ENCODE measurements at regions not wholly inside any gene's neighbourhood (a gene's known extent, or its start where the extent isn't known, plus 50 kb on each side); places are given as distances from the start of the nearest gene placed in this dataset.

DNA sequence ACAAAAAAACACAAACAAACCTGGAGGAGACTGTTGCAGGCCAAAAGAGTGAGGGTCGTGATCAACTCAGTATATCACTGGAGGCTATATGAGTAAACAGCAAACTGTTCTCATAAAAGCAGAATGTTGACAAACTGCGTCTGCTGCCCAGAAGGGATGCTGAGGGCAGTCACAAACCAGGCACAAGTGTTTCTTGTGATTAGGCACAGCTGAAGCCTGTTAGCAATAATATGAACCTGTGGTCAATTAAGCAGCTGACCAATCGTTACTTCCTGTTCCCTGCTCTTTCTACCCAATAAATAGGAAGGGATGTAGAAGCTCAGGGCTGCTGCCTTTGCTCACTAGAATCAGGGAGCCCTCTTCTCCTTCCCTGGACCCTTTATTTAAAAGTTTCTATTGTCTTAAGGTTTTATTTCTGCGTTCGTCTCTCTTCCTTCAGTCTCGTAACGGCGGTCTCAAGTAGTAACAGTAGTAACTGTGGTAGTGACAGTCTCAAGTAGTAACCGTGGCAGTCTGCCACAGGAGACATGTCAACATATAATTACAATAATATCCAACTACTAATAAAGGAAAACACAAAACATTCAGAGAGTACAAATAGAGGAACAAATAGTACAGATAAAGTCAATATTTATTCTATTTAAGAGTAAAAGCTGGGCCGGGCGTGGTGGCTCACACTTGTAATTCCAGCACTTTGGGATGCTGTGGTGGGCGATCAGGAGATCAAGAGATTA, 698.4 kb upstream of the CCDC54 start:
- no peak overlapping the region for H3K4me3 ChIP-seq
- H3K27ac ChIP-seq = no peak overlapping the region

GRCh38 chr3:106683953-106684620, 693.2 kb upstream of the CCDC54 start:
- no peak overlapping the region for H3K4me3 ChIP-seq

DNA sequence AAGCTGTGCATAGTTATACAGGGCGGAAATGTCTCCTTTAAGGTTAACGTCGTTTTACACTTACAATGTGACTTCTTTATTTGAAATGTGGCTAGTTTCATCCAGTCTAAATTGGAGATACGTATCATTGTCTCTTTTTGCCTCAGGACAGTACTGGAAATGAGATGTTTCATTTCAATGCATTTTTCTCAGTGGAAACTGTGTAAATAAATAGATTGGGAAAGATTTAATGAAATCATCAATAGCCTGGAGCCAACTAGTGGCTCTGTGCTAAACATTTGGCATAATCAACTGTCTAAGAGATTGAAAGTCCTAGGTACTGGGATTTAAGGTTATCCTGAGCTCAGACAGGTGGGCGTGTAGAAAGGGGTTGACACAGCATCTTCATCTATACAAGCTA, 691.5 kb upstream of the CCDC54 start:
- Histone ChIP-seq H3K27ac (no peak overlapping the region), H3K4me3 (no peak overlapping the region)

More at GRCh38 chr3:106683953-106684620, 693.2 kb upstream of the CCDC54 start:
- no peak overlapping the region for H3K27ac ChIP-seq

DNA sequence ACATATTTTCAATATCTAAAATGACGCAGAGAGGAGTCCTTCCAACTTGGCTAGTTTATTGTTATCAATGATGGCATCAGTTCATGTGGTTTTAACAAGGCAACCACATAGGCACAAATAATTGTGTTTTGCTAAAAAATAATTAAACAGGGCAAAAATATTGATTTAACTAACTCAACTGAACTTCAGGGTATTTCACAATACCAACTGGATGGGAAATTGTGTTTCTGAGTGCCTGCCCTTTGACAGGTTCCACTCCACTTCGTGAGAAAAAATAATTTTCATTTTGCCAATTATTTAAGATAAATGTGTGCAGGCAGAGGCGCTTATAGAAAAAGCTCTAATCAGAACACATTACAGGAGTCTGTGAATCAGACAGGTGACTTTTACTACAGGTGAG, 689.3 kb upstream of the CCDC54 start:
- Histone ChIP-seq H3K27ac (no peak overlapping the region), H3K4me3 (no peak overlapping the region)

- Histone ChIP-seq H3K4me3 (no peak overlapping the region), H3K27ac (no peak overlapping the region)
These were observed 688.8 kb upstream of the CCDC54 start for GRCh38 chr3:106688464-106688863.

GRCh38 chr3:106691476-106691875, 685.8 kb upstream of the CCDC54 start:
- H3K4me3 ChIP-seq = no peak overlapping the region
- no peak overlapping the region for H3K27ac ChIP-seq

DNA sequence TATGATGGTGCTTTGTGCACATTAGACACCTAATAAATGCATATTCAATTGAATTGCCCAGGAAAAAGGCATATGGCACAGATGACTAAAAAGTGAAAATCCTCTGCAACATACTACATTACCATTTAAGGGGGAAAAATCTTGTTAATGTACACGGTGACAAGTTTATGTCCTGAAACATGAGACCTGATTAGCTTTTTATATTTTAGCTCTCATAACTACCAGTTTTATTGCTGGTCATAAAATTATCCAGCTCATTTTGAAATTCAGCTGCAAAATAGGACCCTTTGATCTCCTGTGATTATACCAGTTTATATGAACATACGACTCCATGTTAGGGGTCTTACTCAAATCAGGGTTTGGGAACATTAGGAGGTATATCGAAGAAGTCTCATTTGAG, 684.6 kb upstream of the CCDC54 start:
- no peak overlapping the region for H3K27ac ChIP-seq

GRCh38 chr3:106699122-106699521, 678.1 kb upstream of the CCDC54 start:
- Histone ChIP-seq H3K4me3 (no peak overlapping the region), H3K27ac (no peak overlapping the region)

More for the DNA sequence above, 684.6 kb upstream of the CCDC54 start:
- no peak overlapping the region for H3K4me3 ChIP-seq

- H3K4me3 ChIP-seq = no peak overlapping the region
- H3K27ac ChIP-seq = no peak overlapping the region
These were observed 676.3 kb upstream of the CCDC54 start for GRCh38 chr3:106700981-106701380.

DNA sequence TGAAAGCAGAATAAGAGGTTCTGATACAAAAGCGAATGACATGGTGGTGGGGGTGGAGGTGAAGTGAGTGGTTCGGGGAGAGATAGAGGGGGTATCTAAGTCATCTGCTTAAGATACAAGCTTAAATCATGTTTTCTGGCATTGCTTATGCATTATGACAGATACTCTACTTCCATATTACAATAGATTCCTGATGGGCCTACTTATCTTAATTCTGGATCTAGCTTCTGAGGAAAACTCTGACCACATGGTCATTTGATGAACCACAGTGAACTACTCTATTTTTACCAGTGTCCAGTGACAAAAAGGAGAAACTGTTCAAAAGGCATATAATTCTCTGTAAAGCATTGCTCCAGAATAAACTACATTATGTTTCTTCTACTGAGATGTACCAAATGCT, 673.7 kb upstream of the CCDC54 start:
- Histone ChIP-seq H3K27ac (no peak overlapping the region), H3K4me3 (no peak overlapping the region)

DNA sequence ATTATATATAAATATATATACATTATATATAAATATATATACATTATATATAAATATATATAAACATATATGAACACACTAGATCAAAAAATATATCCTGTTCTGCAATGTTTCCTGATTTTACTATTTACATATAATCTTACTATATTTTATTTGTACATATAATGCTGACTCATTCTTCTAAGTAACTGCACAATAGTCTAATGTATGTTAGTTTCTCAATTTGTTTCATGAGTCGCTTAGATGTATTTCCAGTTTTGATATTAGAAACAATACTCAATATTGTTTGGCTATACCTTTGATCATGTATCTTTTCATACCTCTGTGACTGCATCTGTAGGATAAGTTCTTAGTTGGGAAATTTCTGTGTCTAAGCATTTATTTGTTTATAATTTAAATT, 669.9 kb upstream of the CCDC54 start:
- no peak overlapping the region for H3K4me3 ChIP-seq

DNA sequence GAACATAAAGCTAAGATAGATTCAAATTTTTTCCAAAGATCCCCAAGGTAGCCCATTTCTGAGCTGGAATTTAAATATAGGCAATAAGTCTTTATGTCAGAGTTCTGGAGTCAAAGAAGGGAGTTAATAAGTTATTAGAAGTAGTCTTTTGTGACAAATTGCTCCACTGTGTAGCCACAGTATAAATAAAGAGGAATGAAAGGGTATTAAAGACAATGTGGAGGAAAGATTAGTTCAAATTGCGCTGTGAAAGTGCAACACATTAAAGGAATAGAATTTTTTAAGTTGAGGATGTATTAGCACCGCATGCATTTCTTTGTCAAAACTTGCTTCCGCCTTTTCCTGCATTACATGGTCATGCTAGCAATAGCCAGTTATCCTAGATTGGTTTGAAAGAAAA, 666.6 kb upstream of the CCDC54 start:
- H3K27ac ChIP-seq = no peak overlapping the region
- no peak overlapping the region for H3K4me3 ChIP-seq

More for the DNA sequence above, 669.9 kb upstream of the CCDC54 start:
- H3K27ac ChIP-seq = no peak overlapping the region

GRCh38 chr3:106711650-106712049, 665.6 kb upstream of the CCDC54 start:
- Histone ChIP-seq H3K27ac (no peak overlapping the region), H3K4me3 (no peak overlapping the region)

GRCh38 chr3:106714400-106714799, 662.8 kb upstream of the CCDC54 start:
- Histone ChIP-seq H3K27ac (no peak overlapping the region), H3K4me3 (no peak overlapping the region)

GRCh38 chr3:106715286-106715685, 662.0 kb upstream of the CCDC54 start:
- H3K4me3 ChIP-seq = no peak overlapping the region

DNA sequence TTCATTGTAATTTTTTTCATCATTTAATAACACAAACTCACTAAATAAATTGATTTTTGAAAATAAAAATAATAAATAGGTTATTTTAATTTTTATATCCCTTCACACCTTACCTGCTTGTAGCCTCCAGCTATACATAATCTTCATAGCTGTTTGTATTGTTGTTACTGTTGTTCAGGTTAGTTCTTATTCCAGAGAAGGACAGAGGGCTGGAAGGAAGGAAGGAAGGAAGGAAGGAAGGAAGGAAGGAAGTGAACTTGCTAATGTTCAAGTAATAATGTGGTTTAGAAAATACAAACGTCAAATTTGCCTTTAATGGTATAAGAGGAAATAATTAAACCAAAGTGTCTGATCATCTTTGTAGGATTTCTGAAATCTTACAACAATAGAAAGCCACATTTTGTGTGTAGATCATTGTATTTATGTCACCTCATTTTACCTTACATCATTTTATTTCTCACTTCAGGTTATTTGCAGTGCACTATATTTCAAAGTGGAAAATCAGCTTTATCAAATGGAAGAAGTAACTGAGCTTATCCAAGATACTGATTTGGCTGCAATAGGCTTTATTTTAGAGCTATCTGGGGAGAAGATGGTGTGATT, 660.0 kb upstream of the CCDC54 start:
- H3K27ac ChIP-seq = no peak overlapping the region

More at GRCh38 chr3:106715286-106715685, 662.0 kb upstream of the CCDC54 start:
- no peak overlapping the region for H3K27ac ChIP-seq

GRCh38 chr3:106719077-106719476, 658.2 kb upstream of the CCDC54 start:
- H3K4me3 ChIP-seq = no peak overlapping the region
- no peak overlapping the region for H3K27ac ChIP-seq

More for the DNA sequence above, 660.0 kb upstream of the CCDC54 start:
- no peak overlapping the region for H3K4me3 ChIP-seq

DNA sequence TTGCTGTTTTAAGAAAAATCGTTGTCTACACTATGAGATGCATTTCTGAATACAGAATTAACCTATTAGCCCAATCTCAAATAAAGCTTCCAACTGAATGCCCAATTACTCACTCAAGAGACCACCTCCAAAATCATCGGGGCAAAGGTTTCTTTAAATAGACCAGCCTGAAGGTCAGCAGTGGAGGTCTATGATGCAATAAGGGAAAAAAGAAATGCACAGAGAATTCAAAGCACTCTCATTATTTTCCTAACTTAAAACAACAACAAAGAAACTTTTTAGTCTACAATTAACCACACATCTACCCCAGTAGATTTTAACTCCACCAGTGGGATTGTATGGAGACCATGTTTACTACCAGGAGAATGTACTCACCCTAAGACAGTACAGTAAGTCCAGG, 657.7 kb upstream of the CCDC54 start:
- no peak overlapping the region for H3K27ac ChIP-seq
- no peak overlapping the region for H3K4me3 ChIP-seq

GRCh38 chr3:106720510-106720909, 656.7 kb upstream of the CCDC54 start:
- Histone ChIP-seq H3K27ac (no peak overlapping the region), H3K4me3 (no peak overlapping the region)

- no peak overlapping the region for H3K4me3 ChIP-seq
- no peak overlapping the region for H3K27ac ChIP-seq
These were observed 651.7 kb upstream of the CCDC54 start for GRCh38 chr3:106725566-106725965.
